GM18502 (cell line): ENCODE measurements at regions not wholly inside any gene's neighbourhood (a gene's known extent, or its start where the extent isn't known, plus 50 kb on each side); places are given as distances from the start of the nearest gene placed in this dataset.
"Not testable (repeated sequence)": the region's sequence is repeated elsewhere in the genome, so short reads cannot be mapped to it uniquely, and the experiment has no call there.

Experiments
- ATAC-seq: cut with Tn5 transposase; IDR thresholded peaks from one replicate; pipeline ENCODE4 v1.9.1; 2021; ENCODE audit warnings: mild to moderate bottlenecking; ENCODE audit not compliant: unreplicated experiment, poor library complexity

DNA sequence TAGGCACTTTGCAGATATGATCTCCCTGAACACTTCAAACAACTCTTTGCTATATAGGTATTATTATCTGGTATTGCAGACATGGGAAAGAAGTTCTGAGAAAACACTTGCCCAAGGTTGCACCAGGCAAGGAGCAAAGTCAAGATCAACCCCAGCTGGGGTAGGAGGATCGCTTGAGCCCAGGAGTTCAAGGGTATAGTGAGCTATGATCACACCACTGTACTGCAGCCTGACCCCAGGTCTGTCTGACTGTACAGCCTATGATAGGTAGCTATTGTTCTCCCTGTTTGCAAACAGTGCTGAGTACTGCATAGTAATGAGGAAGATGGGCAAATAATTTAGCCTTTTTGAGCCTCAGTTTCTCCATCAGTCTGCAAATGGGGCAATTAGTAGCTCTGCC, 60.5 kb upstream of the GRK3 start:
- ATAC-seq, result not testable (repeated sequence)

DNA sequence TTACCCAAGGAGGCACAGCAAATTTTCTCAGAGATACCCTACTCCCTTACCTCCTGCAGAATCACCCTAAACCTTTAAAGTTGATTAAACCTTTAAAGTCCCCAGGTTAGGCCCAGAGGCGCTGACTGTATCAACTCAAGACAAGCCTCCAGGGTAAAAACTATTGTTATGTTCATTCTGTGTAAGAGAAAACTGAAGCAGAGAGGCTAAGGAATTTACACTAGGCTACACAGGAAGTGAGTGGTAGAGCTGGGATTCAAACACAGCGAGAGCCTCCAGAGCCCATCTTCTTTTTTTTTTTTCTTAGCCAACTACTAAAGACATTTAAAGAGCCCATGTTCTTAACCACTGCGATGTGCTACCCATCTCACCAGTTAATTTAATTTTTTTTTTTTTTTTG, 56.3 kb upstream of the GRK3 start:
- ATAC-seq, result no peak

DNA sequence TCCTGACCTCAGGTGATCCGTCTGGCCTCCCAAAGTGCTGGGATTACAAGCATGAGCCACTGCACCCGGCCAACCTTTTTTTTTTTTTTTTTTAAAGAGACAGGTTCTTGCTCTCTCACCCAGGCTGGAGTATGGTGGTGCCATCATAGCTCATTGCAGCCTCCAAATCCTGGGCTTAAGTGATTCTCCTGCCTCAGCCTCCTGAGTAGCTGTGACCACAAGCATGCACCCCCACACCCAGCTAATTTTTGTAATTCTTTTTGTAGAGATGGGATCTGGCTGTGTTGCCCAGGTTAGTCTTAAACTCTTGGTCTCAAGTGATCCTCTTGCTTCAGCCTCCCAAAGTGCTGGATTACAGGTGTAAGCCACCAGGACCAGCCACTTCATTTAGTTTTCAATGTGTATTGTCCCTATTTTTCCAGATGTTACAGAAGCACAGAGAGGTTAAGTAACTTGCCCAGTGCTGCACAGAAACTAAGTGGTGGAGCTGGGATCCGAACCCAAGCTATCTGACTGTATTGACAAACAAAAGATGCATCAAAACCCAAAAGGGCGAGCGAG, 55.6 kb upstream of the GRK3 start:
- no peak for ATAC-seq

DNA sequence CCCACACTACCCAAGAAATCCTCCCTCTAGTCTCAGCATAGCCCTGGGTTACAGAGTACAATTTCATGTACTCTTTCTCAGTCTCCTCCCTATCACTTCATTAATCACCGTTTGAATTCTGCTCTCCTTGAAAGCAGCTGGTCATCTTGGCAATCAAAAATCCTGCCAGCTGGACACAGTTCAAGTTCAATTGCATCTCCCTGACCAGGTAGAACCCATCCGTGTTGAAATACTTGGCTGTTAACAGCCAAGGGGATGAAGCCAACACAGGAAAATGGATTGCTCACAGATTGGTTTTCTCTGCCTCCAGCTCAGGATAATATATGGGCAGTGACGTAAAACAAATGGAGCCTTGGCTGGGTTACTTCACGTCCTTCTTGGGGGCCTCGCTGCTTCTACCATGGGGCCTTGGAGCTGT, 55.1 kb upstream of the GRK3 start:
- no peak for ATAC-seq

DNA sequence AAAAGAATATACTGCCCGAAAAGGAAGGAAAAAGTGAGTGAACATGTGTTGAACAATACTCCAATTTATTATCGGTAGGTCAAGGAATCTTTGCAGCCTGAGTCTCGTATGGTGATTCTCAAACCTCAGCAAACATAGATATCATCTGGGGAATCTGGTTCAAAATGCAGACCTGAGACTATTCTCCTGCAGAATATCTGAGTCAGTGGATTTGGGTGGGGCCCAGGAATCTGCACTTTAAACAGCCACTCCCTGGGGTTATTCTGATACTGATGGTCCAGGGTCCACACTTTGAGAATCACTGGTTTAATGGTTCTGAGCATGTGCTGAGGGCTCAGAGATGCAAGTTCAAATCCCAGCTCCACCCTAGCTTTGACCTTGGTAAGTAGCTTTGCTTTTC, 53.6 kb upstream of the GRK3 start:
- no peak for ATAC-seq

DNA sequence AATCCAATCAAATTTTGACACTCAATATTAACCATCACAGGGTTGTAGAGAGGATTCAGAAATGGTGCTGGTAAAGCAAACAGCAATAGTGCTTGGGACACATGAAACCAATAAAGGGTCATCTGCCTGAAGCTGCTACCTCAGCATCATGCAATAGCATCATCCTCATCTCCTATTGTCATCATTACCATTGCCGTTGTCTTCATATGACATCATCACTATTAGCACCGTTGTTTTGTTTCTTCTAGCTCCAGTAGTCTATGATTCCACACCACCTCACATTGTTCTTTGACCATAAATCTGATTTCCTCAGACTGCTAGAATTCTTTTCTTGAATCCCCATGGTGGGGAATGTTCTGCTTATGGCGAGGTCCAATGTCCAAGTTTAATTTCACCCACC, 52.8 kb upstream of the GRK3 start:
- ATAC-seq, result no peak

DNA sequence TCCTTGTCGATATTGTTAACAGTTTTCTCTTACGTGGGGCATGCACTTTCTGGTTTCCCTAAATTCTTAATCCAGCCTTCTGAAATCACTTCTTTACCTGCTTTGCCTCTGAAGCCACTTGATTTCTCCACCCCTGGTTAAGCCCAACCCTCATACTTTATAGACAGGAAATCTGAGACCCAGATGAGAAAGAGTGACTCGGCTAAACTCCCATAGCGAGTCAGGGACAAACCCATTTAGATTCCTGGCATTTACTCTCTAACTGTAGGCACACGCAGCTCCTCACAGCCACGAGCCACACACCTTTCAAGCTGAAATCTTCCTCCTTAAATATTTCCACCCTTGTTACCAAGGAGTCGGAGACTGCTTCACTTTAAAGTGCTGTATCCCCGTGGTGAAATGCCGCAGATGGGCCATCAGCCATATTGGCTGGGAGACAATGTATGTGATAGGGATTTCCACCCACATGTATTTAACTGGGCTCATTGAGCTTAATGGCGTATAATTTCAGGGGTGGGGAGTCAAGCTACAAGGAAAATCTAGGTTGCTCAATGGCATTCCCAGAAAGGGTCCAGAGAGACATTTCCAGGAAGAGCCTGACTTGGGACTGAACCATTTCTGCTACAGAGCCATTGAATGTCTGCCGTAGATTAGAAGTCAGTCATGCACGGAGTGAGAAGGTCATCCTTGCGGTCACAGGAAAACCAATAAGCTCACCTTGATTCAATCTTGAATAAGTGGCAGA, 49.9 kb upstream of the GRK3 start:
- ATAC-seq, result no peak
